HG03097 (cell line): ENCODE measurements at regions not wholly inside any gene's neighbourhood (a gene's known extent, or its start where the extent isn't known, plus 50 kb on each side); places are given as distances from the start of the nearest gene placed in this dataset.
A peak's percentile ranks its signal among the peaks of the same experiment; 100 is the strongest.

Experiments
- ATAC-seq: cut with Tn5 transposase; IDR thresholded peaks from one replicate; pipeline ENCODE4 v1.9.1; 2021; ENCODE audit not compliant: unreplicated experiment, low FRiP score

DNA sequence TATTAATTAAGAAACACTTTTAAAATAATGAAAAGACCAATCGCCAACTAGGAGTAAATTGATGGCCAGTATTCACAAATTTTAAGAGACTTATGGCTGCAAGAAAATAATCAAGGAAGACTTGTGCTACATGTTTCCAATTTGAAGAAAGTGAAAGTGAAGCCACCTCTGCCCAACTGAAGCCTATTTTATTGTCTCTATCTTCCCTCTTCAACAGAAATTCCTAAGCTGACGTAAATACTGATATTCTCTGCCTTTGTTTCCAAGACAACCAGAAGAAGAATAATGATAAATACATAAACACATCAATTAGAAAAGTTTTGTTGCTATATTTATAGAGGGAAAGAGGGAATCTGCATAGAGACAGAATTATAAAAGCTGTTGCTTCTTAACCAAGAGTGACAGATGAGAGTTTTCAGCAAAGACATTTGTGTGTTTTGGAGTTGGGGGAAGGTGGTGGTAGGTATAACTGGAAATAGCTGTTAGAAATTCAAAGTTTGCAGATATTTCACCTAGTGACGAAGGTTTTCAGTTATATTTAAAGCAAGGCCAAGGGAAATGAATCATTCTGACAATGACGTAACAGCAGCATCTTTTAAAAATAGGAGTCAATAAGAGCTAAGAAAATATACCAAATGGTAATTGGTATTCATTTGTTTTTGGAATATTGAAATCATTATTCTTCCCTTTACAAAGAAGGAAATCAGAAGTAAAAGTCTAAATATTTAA is 576.6 kb upstream of the SORCS1 start:
- no peak for ATAC-seq

DNA sequence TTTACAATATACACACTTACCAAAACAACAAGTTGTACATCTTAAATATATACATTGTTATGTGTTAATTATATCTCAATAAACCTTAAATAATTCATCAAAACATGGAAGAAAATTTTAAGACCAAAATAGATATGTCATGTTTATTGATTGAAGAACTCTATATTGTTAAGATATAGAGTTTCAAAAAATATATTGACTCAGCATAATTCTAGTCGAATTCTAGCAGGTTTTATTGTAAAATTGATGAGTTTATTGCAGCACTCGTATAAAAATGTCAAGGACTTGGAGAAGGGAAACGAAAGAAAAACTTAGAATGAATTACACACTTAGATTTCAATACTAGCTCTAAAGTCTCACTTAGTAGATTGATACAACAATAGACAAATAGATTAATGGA is 575.4 kb upstream of the SORCS1 start:
- no peak for ATAC-seq

DNA sequence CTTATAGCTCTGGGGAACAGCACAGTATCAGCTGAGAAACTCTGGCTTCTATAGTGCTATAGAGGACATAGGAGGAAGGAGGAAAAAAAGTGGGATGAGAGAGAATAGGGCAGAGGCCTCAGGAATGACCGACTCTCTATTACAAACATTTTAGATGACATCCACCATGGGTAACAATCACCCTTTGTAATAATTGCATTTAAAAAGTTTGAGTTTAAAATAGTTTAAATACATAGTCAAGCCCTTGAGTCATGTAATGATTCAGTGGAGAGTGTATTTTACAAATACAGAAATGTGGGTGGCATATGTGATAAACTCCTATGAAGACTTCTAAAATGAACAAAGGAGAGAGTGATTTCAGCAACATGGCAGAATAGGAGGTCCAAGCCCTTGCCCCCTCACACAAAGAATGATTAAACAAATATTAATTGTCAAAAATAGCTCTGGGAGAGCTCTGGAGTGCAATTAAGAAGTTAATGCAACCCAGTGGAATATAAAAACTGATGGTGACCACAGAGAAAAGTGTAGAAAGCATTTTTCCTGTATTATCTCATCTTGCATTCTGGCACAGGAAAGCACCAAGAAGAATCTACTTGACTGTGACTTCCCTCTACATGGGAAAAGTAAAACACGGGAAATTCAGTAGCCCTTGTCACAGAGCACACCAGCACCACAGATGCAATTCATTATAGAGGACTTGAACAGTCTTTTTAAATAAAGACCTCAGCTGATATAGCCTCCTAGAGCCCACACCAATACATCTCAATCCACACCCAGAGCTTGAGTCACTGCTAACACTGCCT is 569.0 kb upstream of the SORCS1 start:
- no peak for ATAC-seq

GRCh38 chr10:107732045-107732444 is 567.5 kb upstream of the SORCS1 start:
- no peak for ATAC-seq

GRCh38 chr10:107728807-107729206 is 564.3 kb upstream of the SORCS1 start:
- peak; percentile 76 for ATAC-seq

DNA sequence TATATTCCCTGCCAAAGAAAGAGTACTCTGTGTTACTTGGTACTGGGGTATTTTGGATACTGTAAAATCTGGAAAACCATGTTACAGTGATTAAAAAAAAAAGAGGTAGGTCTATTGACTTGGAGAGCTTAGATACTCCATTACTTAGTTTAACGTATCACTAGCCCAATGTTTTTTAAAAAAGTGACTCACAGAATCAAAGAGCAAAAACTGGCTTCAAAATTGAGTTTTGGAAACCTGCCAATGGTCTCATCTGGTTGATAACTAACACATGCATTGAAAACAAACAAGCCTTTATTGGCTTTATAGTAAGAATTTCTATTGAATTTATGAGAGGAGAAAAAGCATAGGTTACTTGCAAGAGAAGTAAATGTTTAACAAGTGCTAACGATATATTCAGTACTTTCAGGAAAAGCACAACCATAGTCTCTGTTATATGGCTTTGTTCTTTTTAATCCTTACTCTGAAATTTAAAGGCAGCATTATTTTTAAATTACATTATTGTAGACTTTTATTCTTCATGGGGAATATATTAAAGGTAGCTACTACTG is 563.3 kb upstream of the SORCS1 start:
- no peak for ATAC-seq

GRCh38 chr10:107718864-107719263 is 554.4 kb upstream of the SORCS1 start:
- ATAC-seq, result no peak

DNA sequence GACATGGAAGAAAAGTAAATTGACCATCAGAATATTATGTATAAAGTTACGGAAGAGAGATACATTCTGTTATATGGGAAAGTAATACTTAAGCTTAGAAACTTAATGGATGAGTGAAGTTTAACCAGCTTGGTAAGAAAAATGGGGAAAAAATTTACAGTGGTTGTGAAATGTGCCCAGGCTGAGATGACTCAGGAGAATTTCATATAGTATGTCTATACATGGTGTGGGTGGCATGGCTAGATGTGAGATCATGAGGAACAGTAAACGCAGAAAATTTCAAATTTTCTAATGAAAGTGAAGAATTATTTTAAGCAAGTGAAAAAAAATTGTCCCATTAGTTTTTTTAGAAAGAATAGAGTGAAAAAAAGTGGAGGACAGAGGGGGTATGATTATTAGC is 552.5 kb upstream of the SORCS1 start:
- ATAC-seq, result no peak

- ATAC-seq, result no peak
These were observed 551.1 kb upstream of the SORCS1 start for GRCh38 chr10:107715565-107715964.

GRCh38 chr10:107708981-107709380 is 544.5 kb upstream of the SORCS1 start:
- ATAC-seq, result no peak

GRCh38 chr10:107706096-107706725 is 541.7 kb upstream of the SORCS1 start:
- ATAC-seq, result no peak

DNA sequence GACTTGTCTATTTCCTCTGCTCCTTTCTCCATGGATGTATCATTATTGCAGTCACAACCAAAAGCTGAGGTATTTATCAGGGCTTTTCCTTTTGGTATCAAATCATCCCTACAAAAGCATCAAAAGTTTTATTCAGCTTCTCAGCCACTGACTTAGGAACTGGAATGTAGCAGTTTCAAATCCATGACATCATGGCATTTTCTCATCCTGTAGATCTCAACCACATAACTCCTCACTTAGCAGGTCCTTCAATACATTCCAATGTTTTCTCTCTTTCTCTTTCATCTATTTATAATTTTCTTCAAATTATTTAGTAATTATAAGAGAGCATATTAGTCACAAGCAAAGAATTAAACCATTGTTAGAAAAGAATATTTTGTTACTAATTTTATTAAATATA is 537.4 kb upstream of the SORCS1 start:
- ATAC-seq, result no peak

- ATAC-seq, result no peak
These were observed 527.6 kb upstream of the SORCS1 start for GRCh38 chr10:107692072-107692471.

DNA sequence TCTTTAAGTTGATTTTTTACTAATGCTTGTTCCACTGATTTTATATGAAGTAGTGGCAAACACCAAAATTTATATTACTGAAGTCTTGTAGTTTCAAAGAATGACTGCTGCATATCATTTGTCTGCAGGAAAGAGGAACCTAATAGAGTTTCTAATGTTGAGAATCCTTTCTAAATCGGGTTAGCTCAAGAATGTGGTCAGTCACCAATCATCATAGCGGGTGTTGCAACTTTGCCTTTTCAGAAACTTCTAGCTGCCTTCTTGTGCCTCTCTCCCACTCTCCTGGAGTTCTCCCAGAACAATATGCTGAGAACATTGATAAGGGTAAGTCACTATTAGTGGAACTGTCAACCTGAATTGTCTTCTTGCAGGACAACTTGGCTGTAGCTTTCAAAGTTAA is 524.8 kb upstream of the SORCS1 start:
- ATAC-seq, result no peak

DNA sequence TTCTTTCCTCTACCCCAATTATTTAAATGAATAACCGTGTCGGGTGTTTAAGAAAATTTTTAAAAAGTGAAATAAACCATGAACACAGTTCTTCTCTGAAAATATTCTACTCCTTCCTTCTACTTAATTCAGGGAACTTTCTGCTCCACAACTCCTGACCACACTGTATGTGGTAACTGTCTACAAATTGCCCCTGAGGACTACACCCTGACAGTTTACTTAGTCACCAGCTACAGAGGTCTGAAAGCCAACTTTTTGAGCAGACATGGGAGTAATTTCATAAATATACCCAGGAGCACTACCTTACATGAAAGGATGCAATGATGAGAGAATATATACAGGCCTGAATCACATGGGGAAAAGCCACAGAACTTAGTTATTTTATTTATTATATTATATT is 523.2 kb upstream of the SORCS1 start:
- no peak for ATAC-seq

DNA sequence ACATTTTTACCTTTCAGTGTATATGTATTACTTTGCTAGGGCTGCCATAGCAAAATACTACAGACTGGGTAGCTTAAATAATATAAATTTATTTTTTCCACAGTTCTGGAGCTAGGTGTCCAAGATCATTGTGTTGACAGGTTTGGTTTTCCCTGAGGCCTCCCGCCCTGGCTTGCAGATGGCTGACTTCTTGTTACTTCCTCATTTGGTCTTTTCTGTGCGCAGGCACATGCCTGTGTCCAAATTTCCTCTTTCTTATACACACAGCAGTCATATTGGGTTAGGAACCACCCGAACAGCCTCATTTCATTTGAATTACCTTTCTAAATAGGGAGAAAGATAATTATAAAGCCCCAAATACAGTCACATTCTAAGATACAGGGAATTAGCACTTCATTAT is 521.6 kb upstream of the SORCS1 start:
- ATAC-seq, result no peak

DNA sequence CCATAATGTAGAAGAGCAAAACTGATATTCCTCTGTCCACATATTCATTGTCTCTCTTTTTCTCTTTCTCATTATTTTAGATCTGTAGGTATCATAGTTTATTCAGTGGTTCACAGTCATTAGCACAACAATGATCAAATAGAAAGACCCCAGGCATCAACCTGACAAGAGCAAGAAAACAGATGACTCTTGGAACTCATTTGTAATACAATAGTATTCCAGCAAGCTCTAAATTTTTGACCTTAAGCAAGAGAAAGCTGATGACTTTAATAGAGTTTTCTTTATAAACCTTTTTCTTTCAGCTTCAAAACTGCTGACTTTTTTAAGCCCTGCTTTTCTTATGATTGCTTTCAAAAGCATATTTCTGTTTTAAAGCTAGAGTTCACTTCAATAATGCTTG is 507.5 kb upstream of the SORCS1 start:
- no peak for ATAC-seq

- ATAC-seq, result no peak
These were observed 501.7 kb upstream of the SORCS1 start for GRCh38 chr10:107666214-107666613.

GRCh38 chr10:107665459-107665858 is 501.0 kb upstream of the SORCS1 start:
- ATAC-seq, result no peak

DNA sequence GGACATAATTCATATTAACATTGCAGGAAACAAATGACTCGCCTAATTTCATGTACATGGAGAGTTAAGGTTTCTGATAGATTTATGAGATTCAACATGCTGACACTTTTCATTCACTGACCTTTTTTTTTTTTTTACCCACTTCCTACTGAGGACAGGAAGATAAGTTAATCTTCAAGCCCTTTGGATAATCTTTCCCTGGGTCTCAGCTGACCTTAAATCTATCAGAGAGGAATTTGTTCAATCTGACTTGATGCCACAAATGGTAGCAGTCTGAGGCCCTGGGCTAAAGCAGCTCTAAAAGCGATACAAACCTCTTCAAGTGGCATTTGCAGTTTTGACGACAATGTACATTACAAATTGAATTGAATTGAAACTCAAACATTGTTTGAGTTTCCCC is 493.3 kb upstream of the SORCS1 start:
- no peak for ATAC-seq

DNA sequence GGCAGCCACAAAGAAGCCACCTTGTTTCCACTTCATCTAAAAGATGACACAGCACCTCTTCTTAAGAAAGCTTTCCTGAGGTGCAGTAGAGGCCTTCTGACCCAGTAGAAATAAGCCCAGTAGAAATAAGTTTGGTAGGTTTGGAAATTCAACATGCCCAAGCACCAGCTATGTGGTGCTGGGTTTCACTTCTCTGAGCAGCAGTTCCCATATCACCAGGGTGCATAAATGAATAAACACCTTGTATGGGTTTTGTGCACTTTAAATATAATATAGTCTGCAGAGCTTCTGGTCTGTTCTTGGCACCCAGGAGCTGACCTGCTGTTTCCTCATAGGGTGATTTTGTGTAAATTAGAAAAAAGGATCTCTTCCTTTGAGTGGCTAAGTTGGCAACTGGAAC is 492.4 kb upstream of the SORCS1 start:
- no peak for ATAC-seq
